HEK293 (cell line): ENCODE measurements at regions not wholly inside any gene's neighbourhood (a gene's known extent, or its start where the extent isn't known, plus 50 kb on each side); places are given as distances from the start of the nearest gene placed in this dataset.

Source experiments
- ZNF140 ChIP-seq: fragments of 450-650 bp; formaldehyde crosslinking; IDR thresholded peaks from 2 replicates; pipeline ENCODE4 v1.5.1; 2016; ENCODE audit warnings: missing biosample characterization, missing genetic modification characterization
- ZNF571 ChIP-seq: fragments of 450-650 bp; formaldehyde crosslinking; IDR thresholded peaks from 2 replicates; pipeline ENCODE4 v1.5.0; 2017; ENCODE audit warnings: missing biosample characterization, missing genetic modification characterization
- ZNF621 ChIP-seq: fragments of 450-650 bp; formaldehyde crosslinking; IDR thresholded peaks from 2 replicates; pipeline ENCODE4 v1.5.1; 2017; ENCODE audit warnings: missing biosample characterization, missing genetic modification characterization
- TF ChIP-seq, protein P1 (sequence below): fragments of 450-650 bp; formaldehyde crosslinking; IDR thresholded peaks from 2 replicates; pipeline ENCODE4 v1.5.1; 2016; ENCODE audit warnings: missing biosample characterization, missing genetic modification characterization

DNA sequence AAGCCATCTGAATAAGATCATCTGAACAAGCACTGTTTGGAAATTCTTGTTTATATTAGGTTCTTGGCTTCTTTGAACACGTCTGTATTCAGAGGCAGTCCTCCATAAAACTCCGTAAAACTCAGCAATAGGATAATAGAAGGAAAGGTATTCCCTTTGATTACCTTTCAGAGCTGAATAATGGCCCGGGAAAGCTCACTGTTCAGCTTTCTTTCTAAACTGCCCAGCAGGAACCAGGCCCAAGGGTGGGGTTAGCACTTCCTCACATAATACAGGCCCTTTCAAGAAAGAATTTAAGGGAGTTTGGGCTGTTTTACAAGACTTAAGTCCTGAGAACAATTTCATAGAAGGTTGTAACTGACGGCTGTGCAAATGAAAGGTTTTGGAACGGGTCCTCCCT lies 72.2 kb upstream of the PHLPP1 start:
- TF ChIP-seq ZNF621 (tag by site-specific recombination) (no peak), ZNF140 (tag by site-specific recombination) (no peak), ZNF571 (no peak)
- TF ChIP-seq, protein P1, sequence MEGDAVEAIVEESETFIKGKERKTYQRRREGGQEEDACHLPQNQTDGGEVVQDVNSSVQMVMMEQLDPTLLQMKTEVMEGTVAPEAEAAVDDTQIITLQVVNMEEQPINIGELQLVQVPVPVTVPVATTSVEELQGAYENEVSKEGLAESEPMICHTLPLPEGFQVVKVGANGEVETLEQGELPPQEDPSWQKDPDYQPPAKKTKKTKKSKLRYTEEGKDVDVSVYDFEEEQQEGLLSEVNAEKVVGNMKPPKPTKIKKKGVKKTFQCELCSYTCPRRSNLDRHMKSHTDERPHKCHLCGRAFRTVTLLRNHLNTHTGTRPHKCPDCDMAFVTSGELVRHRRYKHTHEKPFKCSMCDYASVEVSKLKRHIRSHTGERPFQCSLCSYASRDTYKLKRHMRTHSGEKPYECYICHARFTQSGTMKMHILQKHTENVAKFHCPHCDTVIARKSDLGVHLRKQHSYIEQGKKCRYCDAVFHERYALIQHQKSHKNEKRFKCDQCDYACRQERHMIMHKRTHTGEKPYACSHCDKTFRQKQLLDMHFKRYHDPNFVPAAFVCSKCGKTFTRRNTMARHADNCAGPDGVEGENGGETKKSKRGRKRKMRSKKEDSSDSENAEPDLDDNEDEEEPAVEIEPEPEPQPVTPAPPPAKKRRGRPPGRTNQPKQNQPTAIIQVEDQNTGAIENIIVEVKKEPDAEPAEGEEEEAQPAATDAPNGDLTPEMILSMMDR (tag by site-specific recombination) = no peak
